ENCODE measurements at regions not wholly inside any gene's neighbourhood (a gene's known extent, or its start where the extent isn't known, plus 50 kb on each side); places are given as distances from the start of the nearest gene placed in this dataset.

GRCh38 chr11:119853581-119854360 is 124.8 kb upstream of the NECTIN1 start:
- Histone ChIP-seq H3K4me1 (ENCODE audit: control insufficient read depth in 4 of 4, insufficient read depth in 4 of 4, low read length in 3 of 4) (peaks cover 0 to 6% (median 0%) of the 10 kb centered on the region in 4 donors), H3K27ac (ENCODE audit: low read depth in 1 of 2, low read length in 2 of 2) (no peak overlapping the region), H3K27me3 (ENCODE audit: control insufficient read depth in 4 of 4, insufficient read depth in 4 of 4, low read length in 3 of 4) (no peaks in the 10 kb centered on the region), H3K4me3 (ENCODE audit: low read depth in 1 of 3, low read length in 3 of 3) (no peak overlapping the region), H3K9me3 (ENCODE audit: control insufficient read depth in 4 of 4, low read length in 3 of 4) (no peaks in the 10 kb centered on the region), H3K9ac (ENCODE audit: low read depth in 1 of 2, low read length in 2 of 2) (no peak overlapping the region), H3K36me3 (ENCODE audit: control insufficient read depth in 4 of 4, insufficient read depth in 3 of 4, low read depth in 1 of 4, low read length in 3 of 4) (no peaks in the 10 kb centered on the region)
- WGBS, result 94% methylated on average over 15 of the region's 15 CpGs
- no peak for TF ChIP-seq YY1 (IDR thresholded peaks at IDR 0.05)
- TF ChIP-seq HNF4A (conservative IDR thresholded peaks at IDR 0.05), result no peak
- no peak for TF ChIP-seq JUND (IDR thresholded peaks at IDR 0.05)
- no peak for TF ChIP-seq HNF4G (IDR thresholded peaks at IDR 0.05)
- TF ChIP-seq ZBTB33 (IDR thresholded peaks at IDR 0.05), result no peak
- TF ChIP-seq ATF3 (IDR thresholded peaks at IDR 0.05), result no peak
- no peak for TF ChIP-seq MAX (IDR thresholded peaks at IDR 0.05)
- TF ChIP-seq SP1 (IDR thresholded peaks at IDR 0.05), result no peak
- no peak for TF ChIP-seq FOXA2 (IDR thresholded peaks at IDR 0.05)
- TF ChIP-seq EGR1 (IDR thresholded peaks at IDR 0.05; ENCODE audit: low read depth in 2 of 2), result no peak
- TF ChIP-seq RAD21 (IDR thresholded peaks at IDR 0.05), result no peak
- DNase-seq (ENCODE audit: low spot score), result no peak

- WGBS, result 54% methylated on average over 2 of the region's 2 CpGs
- no peak overlapping the region for H3K27ac ChIP-seq (ENCODE audit: low read depth in 1 of 2, low read length in 2 of 2)
- no peak overlapping the region for H3K9ac ChIP-seq (ENCODE audit: low read depth in 1 of 2, low read length in 2 of 2)
- no peaks in the 10 kb centered on the region for H3K9me3 ChIP-seq (ENCODE audit: control insufficient read depth in 4 of 4, low read length in 3 of 4)
- H3K4me3 ChIP-seq (ENCODE audit: low read depth in 1 of 3, low read length in 3 of 3), result no peak overlapping the region
- H3K27me3 ChIP-seq (ENCODE audit: control insufficient read depth in 4 of 4, insufficient read depth in 4 of 4, low read length in 3 of 4), result no peaks in the 10 kb centered on the region
- no peaks in the 10 kb centered on the region for H3K36me3 ChIP-seq (ENCODE audit: control insufficient read depth in 4 of 4, insufficient read depth in 3 of 4, low read depth in 1 of 4, low read length in 3 of 4)
- no peak for DNase-seq (ENCODE audit: low spot score)
- peaks cover 0 to 6% (median 0%) of the 10 kb centered on the region in 4 donors for H3K4me1 ChIP-seq (ENCODE audit: control insufficient read depth in 4 of 4, insufficient read depth in 4 of 4, low read length in 3 of 4)
- TF ChIP-seq ZBTB33 (IDR thresholded peaks at IDR 0.05) (no peak), REST (IDR thresholded peaks at IDR 0.05) (no peak), YY1 (IDR thresholded peaks at IDR 0.05) (no peak), FOXA1 (IDR thresholded peaks at IDR 0.05) (no peak), NR2F2 (IDR thresholded peaks at IDR 0.05) (no peak), EGR1 (IDR thresholded peaks at IDR 0.05; ENCODE audit: low read depth in 2 of 2) (no peak), RXRA (IDR thresholded peaks at IDR 0.05) (no peak), SP1 (IDR thresholded peaks at IDR 0.05) (no peak), FOXA2 (IDR thresholded peaks at IDR 0.05) (no peak), JUND (IDR thresholded peaks at IDR 0.05) (no peak), RAD21 (IDR thresholded peaks at IDR 0.05) (no peak), HNF4G (IDR thresholded peaks at IDR 0.05) (no peak), ATF3 (IDR thresholded peaks at IDR 0.05) (no peak), GABPA (IDR thresholded peaks at IDR 0.05 in 1 of 2, conservative IDR thresholded peaks at IDR 0.05 in 1 of 2) (no peak), HNF4A (conservative IDR thresholded peaks at IDR 0.05) (no peak), MAX (IDR thresholded peaks at IDR 0.05) (no peak), CTCF (IDR thresholded peaks at IDR 0.05; ENCODE audit: low read depth, low read length, missing input control) (no peak), TAF1 (conservative IDR thresholded peaks at IDR 0.05) (no peak)
These were observed 123.7 kb upstream of the NECTIN1 start for GRCh38 chr11:119852741-119853140.

Data from liver (tissue), 8 donors.